Smooth muscle cell (in vitro differentiated cells): ENCODE measurements at regions not wholly inside any gene's neighbourhood (a gene's known extent, or its start where the extent isn't known, plus 50 kb on each side); places are given as distances from the start of the nearest gene placed in this dataset.
A peak's percentile ranks its signal among the peaks of the same experiment; 100 is the strongest.

Experiments
- DNase-seq: peaks from one replicate; lab custom pipeline; 2025; ENCODE audit not compliant: unreplicated experiment; lab: John Stamatoyannopoulos, UW
- H2AFZ ChIP-seq: fragments of 200-600 bp; sonication (generic); 2 replicates; pipeline ENCODE4 v1.6.0; 2016; ENCODE audit warnings: antibody characterized with exemption, low read depth, mild to moderate bottlenecking
- H3F3A ChIP-seq: fragments of 200-600 bp; sonication (generic); 2 replicates; pipeline ENCODE4 v1.6.0; 2017; ENCODE audit warnings: antibody characterized with exemption, low read depth
- H3K27ac ChIP-seq: fragments of 200-600 bp; sonication (generic); 2 replicates; pipeline ENCODE4 v1.5.1; 2016; ENCODE audit warnings: low read depth, mild to moderate bottlenecking
- H3K27me3 ChIP-seq: fragments of 200-600 bp; sonication (generic); 2 replicates; pipeline ENCODE4 v1.6.1; 2016; ENCODE audit warnings: low read depth, mild to moderate bottlenecking
- H3K36me3 ChIP-seq: fragments of 200-600 bp; sonication (generic); 2 replicates; pipeline ENCODE4 v1.5.1; 2016; ENCODE audit warnings: low read depth
- H3K4me1 ChIP-seq: fragments of 200-600 bp; sonication (generic); 2 replicates; pipeline ENCODE4 v1.5.1; 2016; ENCODE audit warnings: low read depth
- H3K4me2 ChIP-seq: fragments of 200-600 bp; sonication (generic); 2 replicates; pipeline ENCODE4 v1.6.0; 2016; ENCODE audit warnings: mild to moderate bottlenecking
- H3K4me3 ChIP-seq: fragments of 200-600 bp; sonication (generic); 2 replicates; pipeline ENCODE4 v1.5.1; 2016; ENCODE audit warnings: mild to moderate bottlenecking
- H3K79me2 ChIP-seq: fragments of 200-600 bp; sonication (generic); 2 replicates; pipeline ENCODE4 v1.6.0; 2016; ENCODE audit warnings: low read depth, mild to moderate bottlenecking
- H3K9ac ChIP-seq: fragments of 200-600 bp; sonication (generic); 2 replicates; pipeline ENCODE4 v1.6.0; 2016; ENCODE audit warnings: low read depth
- H3K9me3 ChIP-seq: fragments of 200-600 bp; sonication (generic); replicated peaks from 2 replicates; pipeline ENCODE4 v1.5.1; 2016; ENCODE audit warnings: low read depth
- H4K20me1 ChIP-seq: fragments of 200-600 bp; sonication (generic); 2 replicates; pipeline ENCODE4 v1.6.0; 2016; ENCODE audit warnings: low read depth
- CTCF ChIP-seq: fragments of 200-600 bp; sonication (generic); IDR thresholded peaks from 2 replicates; pipeline ENCODE4 v1.5.1; 2017; ENCODE audit warnings: borderline replicate concordance, mild to moderate bottlenecking, antibody characterized with exemption; ENCODE audit not compliant: insufficient read depth, poor library complexity, severe bottlenecking
- WGBS: methylation state at CpG from one replicate; pipeline ENCODE4 v1.1.7; 2016; ENCODE audit warnings: low lambda C conversion rate; 5-methylcytosine and 5-hydroxymethylcytosine counted together

- Histone ChIP-seq H3F3A (no peaks in the 10 kb centered on the region), H3K4me3 (peak overlapping the region; percentile 79), H3K27me3 (peaks cover 57% of the 10 kb centered on the region), H4K20me1 (no peaks in the 10 kb centered on the region), H3K36me3 (no peaks in the 10 kb centered on the region), H3K79me2 (no peaks in the 10 kb centered on the region), H3K9ac (no peak overlapping the region), H3K9me3 (no peaks in the 10 kb centered on the region), H3K4me2 (peak overlapping the region; percentile 95), H2AFZ (peak overlapping the region; percentile 84), H3K4me1 (peaks cover 12% of the 10 kb centered on the region), H3K27ac (no peak overlapping the region)
- 3% methylated on average over 60 of the region's 92 CpGs for WGBS
- DNase-seq, result peak; percentile 31
- TF ChIP-seq CTCF, result no peak
Observed at GRCh38 chr4:41360214-41360920, 103.6 kb downstream of the UCHL1 start.

GRCh38 chr4:41360921-41361793 lies 104.4 kb downstream of the UCHL1 start:
- H3K36me3 ChIP-seq, result no peaks in the 10 kb centered on the region
- no peak overlapping the region for H3K27ac ChIP-seq
- no peaks in the 10 kb centered on the region for H3K79me2 ChIP-seq
- no peaks in the 10 kb centered on the region for H3K9me3 ChIP-seq
- H3K27me3 ChIP-seq, result peaks cover 60% of the 10 kb centered on the region
- H3K4me3 ChIP-seq, result peak overlapping the region; percentile 79
- no peak for TF ChIP-seq CTCF
- peak overlapping the region; percentile 84 for H2AFZ ChIP-seq
- no peak overlapping the region for H3K9ac ChIP-seq
- WGBS, result 2% methylated on average over 64 of the region's 64 CpGs
- no peak for DNase-seq
- peak overlapping the region; percentile 95 for H3K4me2 ChIP-seq
- H3K4me1 ChIP-seq, result peaks cover 12% of the 10 kb centered on the region
- no peaks in the 10 kb centered on the region for H4K20me1 ChIP-seq
- no peaks in the 10 kb centered on the region for H3F3A ChIP-seq

GRCh38 chr4:41361794-41362526 lies 105.2 kb downstream of the UCHL1 start:
- WGBS, result 24% methylated on average over 10 of the region's 10 CpGs
- H2AFZ ChIP-seq, result no peak overlapping the region
- TF ChIP-seq CTCF, result no peak

More at GRCh38 chr4:41361794-41362526, 105.2 kb downstream of the UCHL1 start:
- no peaks in the 10 kb centered on the region for H3K9me3 ChIP-seq
- H3K27me3 ChIP-seq, result peaks cover 60% of the 10 kb centered on the region
- no peaks in the 10 kb centered on the region for H4K20me1 ChIP-seq
- H3K4me1 ChIP-seq, result peaks cover 12% of the 10 kb centered on the region
- H3K79me2 ChIP-seq, result no peaks in the 10 kb centered on the region
- H3K27ac ChIP-seq, result no peak overlapping the region
- peak overlapping the region; percentile 95 for H3K4me2 ChIP-seq
- DNase-seq, result no peak
- no peaks in the 10 kb centered on the region for H3F3A ChIP-seq
- H3K36me3 ChIP-seq, result no peaks in the 10 kb centered on the region
- no peak overlapping the region for H3K9ac ChIP-seq
- peak overlapping the region; percentile 79 for H3K4me3 ChIP-seq
